ENCODE measurements at regions not wholly inside any gene's neighbourhood (a gene's known extent, or its start where the extent isn't known, plus 50 kb on each side); places are given as distances from the start of the nearest gene placed in this dataset.

DNA sequence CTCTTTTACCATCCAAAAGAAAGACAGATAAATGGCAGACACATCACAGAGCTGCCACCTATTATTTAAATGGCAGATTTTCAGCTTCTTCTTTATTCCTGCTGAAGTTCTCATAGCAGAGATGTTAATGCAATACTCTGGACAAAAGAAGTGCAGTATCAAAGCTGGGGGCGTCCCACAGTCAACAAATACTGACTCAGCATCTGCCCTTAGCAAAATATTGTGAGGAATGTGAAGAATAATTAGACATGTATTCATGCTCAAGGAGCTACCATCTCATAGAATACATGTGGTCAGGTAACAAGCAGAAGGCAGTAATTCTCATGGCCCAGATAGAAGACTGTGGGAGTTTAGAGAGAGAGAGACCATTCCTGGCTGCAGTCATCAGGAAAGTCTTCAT lies 108.0 kb upstream of the TANK start:
- TF ChIP-seq, protein P1, sequence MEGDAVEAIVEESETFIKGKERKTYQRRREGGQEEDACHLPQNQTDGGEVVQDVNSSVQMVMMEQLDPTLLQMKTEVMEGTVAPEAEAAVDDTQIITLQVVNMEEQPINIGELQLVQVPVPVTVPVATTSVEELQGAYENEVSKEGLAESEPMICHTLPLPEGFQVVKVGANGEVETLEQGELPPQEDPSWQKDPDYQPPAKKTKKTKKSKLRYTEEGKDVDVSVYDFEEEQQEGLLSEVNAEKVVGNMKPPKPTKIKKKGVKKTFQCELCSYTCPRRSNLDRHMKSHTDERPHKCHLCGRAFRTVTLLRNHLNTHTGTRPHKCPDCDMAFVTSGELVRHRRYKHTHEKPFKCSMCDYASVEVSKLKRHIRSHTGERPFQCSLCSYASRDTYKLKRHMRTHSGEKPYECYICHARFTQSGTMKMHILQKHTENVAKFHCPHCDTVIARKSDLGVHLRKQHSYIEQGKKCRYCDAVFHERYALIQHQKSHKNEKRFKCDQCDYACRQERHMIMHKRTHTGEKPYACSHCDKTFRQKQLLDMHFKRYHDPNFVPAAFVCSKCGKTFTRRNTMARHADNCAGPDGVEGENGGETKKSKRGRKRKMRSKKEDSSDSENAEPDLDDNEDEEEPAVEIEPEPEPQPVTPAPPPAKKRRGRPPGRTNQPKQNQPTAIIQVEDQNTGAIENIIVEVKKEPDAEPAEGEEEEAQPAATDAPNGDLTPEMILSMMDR (IDR thresholded peaks at IDR 0.05), result no peak
- TF ChIP-seq GABPA (IDR thresholded peaks at IDR 0.05; ENCODE audit: low read depth) (no peak), TAF1 (IDR thresholded peaks at IDR 0.05; ENCODE audit: borderline replicate concordance, low read depth, low read length) (no peak), POLR2AphosphoS5 (IDR thresholded peaks at IDR 0.05; ENCODE audit: low read depth, low read length) (no peak), FOXM1 (IDR thresholded peaks at IDR 0.05; ENCODE audit: low read depth) (no peak), CHD2 (IDR thresholded peaks at IDR 0.05; ENCODE audit: low read length, partially characterized antibody) (no peak), JUND (IDR thresholded peaks at IDR 0.05) (no peak), YY1 (IDR thresholded peaks at IDR 0.05; ENCODE audit: low read depth) (no peak)
- TF ChIP-seq, protein P2, sequence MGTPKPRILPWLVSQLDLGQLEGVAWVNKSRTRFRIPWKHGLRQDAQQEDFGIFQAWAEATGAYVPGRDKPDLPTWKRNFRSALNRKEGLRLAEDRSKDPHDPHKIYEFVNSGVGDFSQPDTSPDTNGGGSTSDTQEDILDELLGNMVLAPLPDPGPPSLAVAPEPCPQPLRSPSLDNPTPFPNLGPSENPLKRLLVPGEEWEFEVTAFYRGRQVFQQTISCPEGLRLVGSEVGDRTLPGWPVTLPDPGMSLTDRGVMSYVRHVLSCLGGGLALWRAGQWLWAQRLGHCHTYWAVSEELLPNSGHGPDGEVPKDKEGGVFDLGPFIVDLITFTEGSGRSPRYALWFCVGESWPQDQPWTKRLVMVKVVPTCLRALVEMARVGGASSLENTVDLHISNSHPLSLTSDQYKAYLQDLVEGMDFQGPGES (IDR thresholded peaks at IDR 0.05; ENCODE audit: low read depth, low read length), result no peak
- TF ChIP-seq, protein P3, sequence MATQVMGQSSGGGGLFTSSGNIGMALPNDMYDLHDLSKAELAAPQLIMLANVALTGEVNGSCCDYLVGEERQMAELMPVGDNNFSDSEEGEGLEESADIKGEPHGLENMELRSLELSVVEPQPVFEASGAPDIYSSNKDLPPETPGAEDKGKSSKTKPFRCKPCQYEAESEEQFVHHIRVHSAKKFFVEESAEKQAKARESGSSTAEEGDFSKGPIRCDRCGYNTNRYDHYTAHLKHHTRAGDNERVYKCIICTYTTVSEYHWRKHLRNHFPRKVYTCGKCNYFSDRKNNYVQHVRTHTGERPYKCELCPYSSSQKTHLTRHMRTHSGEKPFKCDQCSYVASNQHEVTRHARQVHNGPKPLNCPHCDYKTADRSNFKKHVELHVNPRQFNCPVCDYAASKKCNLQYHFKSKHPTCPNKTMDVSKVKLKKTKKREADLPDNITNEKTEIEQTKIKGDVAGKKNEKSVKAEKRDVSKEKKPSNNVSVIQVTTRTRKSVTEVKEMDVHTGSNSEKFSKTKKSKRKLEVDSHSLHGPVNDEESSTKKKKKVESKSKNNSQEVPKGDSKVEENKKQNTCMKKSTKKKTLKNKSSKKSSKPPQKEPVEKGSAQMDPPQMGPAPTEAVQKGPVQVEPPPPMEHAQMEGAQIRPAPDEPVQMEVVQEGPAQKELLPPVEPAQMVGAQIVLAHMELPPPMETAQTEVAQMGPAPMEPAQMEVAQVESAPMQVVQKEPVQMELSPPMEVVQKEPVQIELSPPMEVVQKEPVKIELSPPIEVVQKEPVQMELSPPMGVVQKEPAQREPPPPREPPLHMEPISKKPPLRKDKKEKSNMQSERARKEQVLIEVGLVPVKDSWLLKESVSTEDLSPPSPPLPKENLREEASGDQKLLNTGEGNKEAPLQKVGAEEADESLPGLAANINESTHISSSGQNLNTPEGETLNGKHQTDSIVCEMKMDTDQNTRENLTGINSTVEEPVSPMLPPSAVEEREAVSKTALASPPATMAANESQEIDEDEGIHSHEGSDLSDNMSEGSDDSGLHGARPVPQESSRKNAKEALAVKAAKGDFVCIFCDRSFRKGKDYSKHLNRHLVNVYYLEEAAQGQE (IDR thresholded peaks at IDR 0.05; ENCODE audit: low read depth, low read length), result no peak

Measured in SK-N-SH (cell line).